Ectodermal cell (in vitro differentiated cells): ENCODE measurements at regions not wholly inside any gene's neighbourhood (a gene's known extent, or its start where the extent isn't known, plus 50 kb on each side); places are given as distances from the start of the nearest gene placed in this dataset.

Source experiments
- H3K27ac ChIP-seq: 2 replicates; pipeline ENCODE4 v1.7.0; 2013; ENCODE audit warnings: mild to moderate bottlenecking, low read depth, low read length; ENCODE audit not compliant: insufficient read depth, poor library complexity, severe bottlenecking
- H3K27me3 ChIP-seq: 2 replicates; pipeline ENCODE4 v1.7.0; 2013; ENCODE audit warnings: mild to moderate bottlenecking, low read length; ENCODE audit not compliant: insufficient read depth, control insufficient read depth, poor library complexity, severe bottlenecking
- H3K36me3 ChIP-seq: one replicate; pipeline ENCODE4 v1.7.0; 2013; ENCODE audit warnings: low read length; ENCODE audit not compliant: control insufficient read depth, insufficient read depth
- H3K4me1 ChIP-seq: one replicate; pipeline ENCODE4 v1.7.0; 2013; ENCODE audit warnings: low read length; ENCODE audit not compliant: control insufficient read depth, insufficient read depth
- H3K4me3 ChIP-seq: 2 replicates; pipeline ENCODE4 v1.7.0; 2013; ENCODE audit warnings: low read depth, low read length, control low read depth; ENCODE audit not compliant: insufficient read depth
- H3K9me3 ChIP-seq: 2 replicates; pipeline ENCODE4 v1.7.0; 2013; ENCODE audit warnings: mild to moderate bottlenecking, low read length, moderate library complexity; ENCODE audit not compliant: control insufficient read depth
- WGBS, 2 experiments: methylation state at CpG; one replicate each; pipeline ENCODE4 v1.1.7; 2013; ENCODE audit warnings: missing lambda C conversion rate in 2 of 2; 5-methylcytosine and 5-hydroxymethylcytosine counted together

DNA sequence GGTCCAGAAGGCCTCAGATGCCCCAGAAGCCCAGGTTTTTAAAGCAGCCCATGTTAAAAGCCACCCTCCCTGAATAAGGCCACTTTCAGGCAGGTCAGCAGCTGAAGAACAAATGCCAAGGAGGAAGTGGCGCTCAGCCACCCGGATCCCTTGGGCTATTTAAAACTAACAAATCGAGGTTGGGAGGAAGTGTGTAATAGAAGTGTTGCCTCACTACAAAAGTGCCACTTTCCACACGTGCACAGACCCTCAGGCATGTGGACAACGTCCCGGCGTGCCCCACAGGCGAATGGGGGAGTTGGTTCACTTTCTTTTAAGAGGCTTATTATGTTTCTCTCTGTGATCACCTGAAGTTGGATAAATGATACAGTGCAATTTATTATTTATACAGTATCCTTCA, 173.8 kb upstream of the SALL3 start:
- Histone ChIP-seq H3K27ac (no peak overlapping the region), H3K9me3 (no peaks in the 10 kb centered on the region), H3K27me3 (no peaks in the 10 kb centered on the region), H3K4me1 (peaks cover 6% of the 10 kb centered on the region), H3K4me3 (no peak overlapping the region), H3K36me3 (no peaks in the 10 kb centered on the region)
- 81% methylated on average over 8 of the region's 8 CpGs for WGBS, 2 experiments

DNA sequence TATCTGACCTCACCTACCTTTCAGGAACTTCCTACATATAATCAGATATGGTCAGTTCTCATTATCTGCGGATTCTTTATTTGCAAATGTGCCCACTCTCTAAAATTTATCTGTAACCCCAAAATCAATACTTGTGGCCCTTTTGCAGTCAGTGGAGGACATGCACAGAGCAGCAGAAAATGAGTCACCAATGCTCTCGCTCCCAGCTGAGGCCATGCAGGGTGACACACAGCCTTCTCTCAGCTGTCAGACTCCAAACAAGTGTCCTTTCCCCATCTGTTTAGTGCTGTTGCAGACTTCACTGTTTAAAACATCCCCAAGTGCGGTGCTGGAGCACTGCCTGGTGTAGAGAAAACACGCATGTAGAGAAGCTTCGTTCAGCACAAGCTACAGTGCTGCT, 171.9 kb upstream of the SALL3 start:
- Histone ChIP-seq H3K4me1 (peaks cover 6% of the 10 kb centered on the region), H3K36me3 (no peaks in the 10 kb centered on the region), H3K9me3 (no peaks in the 10 kb centered on the region), H3K27ac (no peak overlapping the region), H3K4me3 (no peak overlapping the region), H3K27me3 (no peaks in the 10 kb centered on the region)
- WGBS, 2 experiments, result 95 to 96% methylated on average over 5 of the region's 5 CpGs

- Histone ChIP-seq H3K36me3 (no peaks in the 10 kb centered on the region), H3K27ac (no peak overlapping the region), H3K4me3 (no peak overlapping the region), H3K4me1 (peaks cover 16% of the 10 kb centered on the region), H3K9me3 (no peaks in the 10 kb centered on the region), H3K27me3 (peaks cover 10% of the 10 kb centered on the region)
- 83% methylated on average over 13 of the region's 13 CpGs for WGBS, 2 experiments
These were observed 169.8 kb upstream of the SALL3 start for GRCh38 chr18:78809845-78810244.

GRCh38 chr18:78810706-78811105, 168.9 kb upstream of the SALL3 start:
- Histone ChIP-seq H3K4me1 (peaks cover 16% of the 10 kb centered on the region), H3K4me3 (no peak overlapping the region), H3K27me3 (peaks cover 17% of the 10 kb centered on the region), H3K9me3 (no peaks in the 10 kb centered on the region), H3K36me3 (no peaks in the 10 kb centered on the region), H3K27ac (no peak overlapping the region)
- WGBS, 2 experiments, result 95 to 98% methylated on average over 18 of the region's 18 CpGs

DNA sequence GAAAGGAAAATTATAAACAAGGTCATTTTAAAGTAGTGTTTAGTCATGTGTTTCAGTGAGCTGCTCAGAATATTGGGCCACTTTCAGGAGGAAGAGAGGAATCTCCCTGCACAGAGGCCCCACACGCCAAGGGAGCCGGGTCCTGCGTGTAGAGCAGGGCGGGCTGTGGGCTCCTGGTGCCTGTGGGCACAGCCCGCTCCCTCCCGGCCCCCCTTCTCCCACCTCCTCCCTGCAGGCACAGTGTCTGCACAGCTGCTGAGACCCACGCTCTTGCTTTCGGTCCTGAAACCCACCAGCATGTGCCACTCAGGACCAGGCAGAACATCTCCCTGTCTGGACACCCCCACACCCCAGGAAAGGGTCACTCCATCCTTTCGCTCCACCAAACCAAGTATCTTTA, 167.6 kb upstream of the SALL3 start:
- 90 to 92% methylated on average over 9 of the region's 9 CpGs for WGBS, 2 experiments
- peaks cover 16% of the 10 kb centered on the region for H3K4me1 ChIP-seq
- H3K27me3 ChIP-seq, result peaks cover 22% of the 10 kb centered on the region
- H3K27ac ChIP-seq, result no peak overlapping the region
- no peaks in the 10 kb centered on the region for H3K36me3 ChIP-seq
- no peaks in the 10 kb centered on the region for H3K9me3 ChIP-seq
- H3K4me3 ChIP-seq, result no peak overlapping the region

GRCh38 chr18:78813156-78813555, 166.5 kb upstream of the SALL3 start:
- no peaks in the 10 kb centered on the region for H3K36me3 ChIP-seq
- no peak overlapping the region for H3K27ac ChIP-seq
- H3K4me1 ChIP-seq, result peaks cover 16% of the 10 kb centered on the region
- no peak overlapping the region for H3K4me3 ChIP-seq
- 80 to 87% methylated on average over 18 of the region's 18 CpGs for WGBS, 2 experiments
- peaks cover 22% of the 10 kb centered on the region for H3K27me3 ChIP-seq
- H3K9me3 ChIP-seq, result no peaks in the 10 kb centered on the region

GRCh38 chr18:78813936-78814710, 165.5 kb upstream of the SALL3 start:
- H3K36me3 ChIP-seq, result no peaks in the 10 kb centered on the region
- H3K4me3 ChIP-seq, result no peak overlapping the region
- H3K27me3 ChIP-seq, result peaks cover 22% of the 10 kb centered on the region
- no peaks in the 10 kb centered on the region for H3K9me3 ChIP-seq
- no peak overlapping the region for H3K27ac ChIP-seq
- peaks cover 10% of the 10 kb centered on the region for H3K4me1 ChIP-seq
- WGBS, 2 experiments, result 22 to 29% methylated on average over 24 of the region's 24 CpGs

DNA sequence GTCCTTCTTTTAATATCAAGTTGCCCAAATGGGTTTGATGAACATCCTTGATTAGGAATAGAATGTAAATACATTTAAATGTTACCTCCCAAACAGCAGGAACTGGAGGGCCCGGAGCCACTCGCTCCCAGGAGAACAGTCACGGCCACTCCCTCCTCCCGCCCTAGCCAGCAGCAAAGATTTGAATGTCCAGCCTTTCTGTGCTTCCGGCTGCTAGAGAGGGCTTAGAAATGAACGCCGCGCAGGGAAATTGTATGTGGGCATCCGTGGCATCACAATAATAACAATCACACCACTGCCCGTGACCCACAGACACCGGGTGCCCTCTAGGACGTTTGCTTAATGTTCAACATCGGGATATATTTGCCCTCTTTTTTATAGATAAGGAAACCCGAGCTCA, 164.9 kb upstream of the SALL3 start:
- no peak overlapping the region for H3K27ac ChIP-seq
- peaks cover 22% of the 10 kb centered on the region for H3K27me3 ChIP-seq
- no peaks in the 10 kb centered on the region for H3K36me3 ChIP-seq
- H3K9me3 ChIP-seq, result no peaks in the 10 kb centered on the region
- H3K4me3 ChIP-seq, result no peak overlapping the region
- H3K4me1 ChIP-seq, result peaks cover 10% of the 10 kb centered on the region
- 50 to 57% methylated on average over 14 of the region's 14 CpGs for WGBS, 2 experiments

- H3K27me3 ChIP-seq, result peaks cover 22% of the 10 kb centered on the region
- no peak overlapping the region for H3K27ac ChIP-seq
- H3K36me3 ChIP-seq, result no peaks in the 10 kb centered on the region
- peaks cover 12% of the 10 kb centered on the region for H3K4me1 ChIP-seq
- H3K9me3 ChIP-seq, result no peaks in the 10 kb centered on the region
- WGBS, 2 experiments, result 92 to 96% methylated on average over 15 of the region's 15 CpGs
- H3K4me3 ChIP-seq, result no peak overlapping the region
These were observed 163.5 kb upstream of the SALL3 start for GRCh38 chr18:78816114-78816513.

- Histone ChIP-seq H3K9me3 (no peaks in the 10 kb centered on the region), H3K4me3 (no peak overlapping the region), H3K27me3 (peaks cover 22% of the 10 kb centered on the region), H3K27ac (no peak overlapping the region), H3K4me1 (peaks cover 13% of the 10 kb centered on the region), H3K36me3 (no peaks in the 10 kb centered on the region)
- 89 to 90% methylated on average over 21 of the region's 21 CpGs for WGBS, 2 experiments
These were observed 162.7 kb upstream of the SALL3 start for GRCh38 chr18:78816916-78817315.
